Loucy (cell line): ENCODE measurements at regions not wholly inside any gene's neighbourhood (a gene's known extent, or its start where the extent isn't known, plus 50 kb on each side); places are given as distances from the start of the nearest gene placed in this dataset.

ENCODE experiments used
- H2AFZ ChIP-seq: fragments of 200-600 bp; sonication (generic); 2 replicates; pipeline ENCODE4 v1.6.0; 2016; ENCODE audit warnings: antibody characterized with exemption, mild to moderate bottlenecking, low read length, moderate library complexity
- H3F3A ChIP-seq: fragments of 200-600 bp; 2 replicates; pipeline ENCODE4 v1.6.0; 2016; ENCODE audit warnings: antibody characterized with exemption, low read depth, mild to moderate bottlenecking
- H3K27me3 ChIP-seq: fragments of 200-600 bp; sonication (generic); 2 replicates; pipeline ENCODE4 v1.6.1; 2014; ENCODE audit warnings: low read length, mild to moderate bottlenecking; ENCODE audit not compliant: insufficient read depth, poor library complexity, severe bottlenecking
- H3K36me3 ChIP-seq: fragments of 200-600 bp; sonication (generic); 2 replicates; pipeline ENCODE4 v1.6.1; 2016; ENCODE audit warnings: low read length; ENCODE audit not compliant: insufficient read depth
- H3K4me1 ChIP-seq: fragments of 200-600 bp; sonication (generic); 2 replicates; pipeline ENCODE4 v1.5.1; 2014; ENCODE audit warnings: low read length, mild to moderate bottlenecking; ENCODE audit not compliant: insufficient read depth, poor library complexity, severe bottlenecking
- H3K4me2 ChIP-seq: fragments of 200-600 bp; sonication (generic); 2 replicates; pipeline ENCODE4 v1.6.0; 2014; ENCODE audit warnings: antibody characterized with exemption, low read length, low read depth, mild to moderate bottlenecking; ENCODE audit not compliant: poor library complexity, severe bottlenecking
- H3K4me3 ChIP-seq: fragments of 200-600 bp; sonication (generic); 2 replicates; pipeline ENCODE4 v1.5.1; 2014; ENCODE audit warnings: low read length, mild to moderate bottlenecking, mixed read lengths; ENCODE audit not compliant: poor library complexity, severe bottlenecking
- H3K79me2 ChIP-seq: fragments of 200-600 bp; sonication (generic); 2 replicates; pipeline ENCODE4 v1.6.1; 2014; ENCODE audit warnings: low read length; ENCODE audit not compliant: insufficient read depth
- H3K9ac ChIP-seq: fragments of 200-600 bp; sonication (generic); 2 replicates; pipeline ENCODE4 v1.6.0; 2014; ENCODE audit warnings: mild to moderate bottlenecking, low read depth, low read length, moderate library complexity; ENCODE audit not compliant: poor library complexity, severe bottlenecking
- H3K9me2 ChIP-seq: fragments of 200-600 bp; sonication (generic); replicated peaks from 2 replicates; pipeline ENCODE4 v1.6.1; 2016; ENCODE audit warnings: low read depth, low read length, mixed read lengths
- H3K9me3 ChIP-seq: fragments of 200-600 bp; sonication (generic); 2 replicates; pipeline ENCODE4 v1.6.1; 2014; ENCODE audit warnings: mild to moderate bottlenecking, antibody characterized with exemption, low read length, low read depth; ENCODE audit not compliant: insufficient read depth
- H4K20me1 ChIP-seq: fragments of 200-600 bp; sonication (generic); 2 replicates; pipeline ENCODE4 v1.6.0; 2014; ENCODE audit warnings: antibody characterized with exemption, low read length, mild to moderate bottlenecking; ENCODE audit not compliant: insufficient read depth, poor library complexity, severe bottlenecking
- CTCF ChIP-seq: fragments of 200-600 bp; sonication (generic); conservative IDR thresholded peaks from 2 replicates; pipeline ENCODE4 v1.5.1; 2014; ENCODE audit warnings: mild to moderate bottlenecking, antibody characterized with exemption, low read length
- EZH2phosphoT487 ChIP-seq: fragments of 200-600 bp; IDR thresholded peaks from 2 replicates; pipeline ENCODE4 v1.6.1; 2018; ENCODE audit warnings: antibody characterized with exemption, mild to moderate bottlenecking, moderate library complexity, borderline replicate concordance

- no peak overlapping the region for H2AFZ ChIP-seq
- H3K36me3 ChIP-seq: no peaks in the 10 kb centered on the region
- no peaks in the 10 kb centered on the region for H3F3A ChIP-seq
- TF ChIP-seq CTCF (no peak), EZH2phosphoT487 (no peak)
- H3K27me3 ChIP-seq: no peaks in the 10 kb centered on the region
- H3K4me1 ChIP-seq: no peaks in the 10 kb centered on the region
- H3K4me3 ChIP-seq: no peak overlapping the region
- H3K79me2 ChIP-seq: no peaks in the 10 kb centered on the region
- no peaks in the 10 kb centered on the region for H4K20me1 ChIP-seq
- no peaks in the 10 kb centered on the region for H3K9me3 ChIP-seq
- no peaks in the 10 kb centered on the region for H3K9me2 ChIP-seq
- H3K9ac ChIP-seq: no peak overlapping the region
- no peak overlapping the region for H3K4me2 ChIP-seq
Observed at GRCh38 chr2:157122776-157123175, 134.7 kb upstream of the GALNT5 start.

GRCh38 chr2:157124731-157125130 is 132.8 kb upstream of the GALNT5 start:
- H2AFZ ChIP-seq: no peak overlapping the region
- no peaks in the 10 kb centered on the region for H3K4me1 ChIP-seq
- H3K4me3 ChIP-seq: no peak overlapping the region
- H4K20me1 ChIP-seq: no peaks in the 10 kb centered on the region
- H3F3A ChIP-seq: no peaks in the 10 kb centered on the region
- H3K36me3 ChIP-seq: no peaks in the 10 kb centered on the region
- no peaks in the 10 kb centered on the region for H3K27me3 ChIP-seq
- no peaks in the 10 kb centered on the region for H3K9me2 ChIP-seq
- no peaks in the 10 kb centered on the region for H3K9me3 ChIP-seq
- no peak for TF ChIP-seq CTCF
- TF ChIP-seq EZH2phosphoT487: no peak
- H3K4me2 ChIP-seq: no peak overlapping the region
- no peak overlapping the region for H3K9ac ChIP-seq
- H3K79me2 ChIP-seq: no peaks in the 10 kb centered on the region

GRCh38 chr2:157125685-157126084 is 131.8 kb upstream of the GALNT5 start:
- H3K4me3 ChIP-seq: no peak overlapping the region
- H3K4me2 ChIP-seq: no peak overlapping the region
- H3K9ac ChIP-seq: no peak overlapping the region
- H2AFZ ChIP-seq: no peak overlapping the region
- no peaks in the 10 kb centered on the region for H3K79me2 ChIP-seq
- H3K27me3 ChIP-seq: no peaks in the 10 kb centered on the region
- no peaks in the 10 kb centered on the region for H4K20me1 ChIP-seq
- no peaks in the 10 kb centered on the region for H3K4me1 ChIP-seq
- no peak for TF ChIP-seq EZH2phosphoT487
- no peak for TF ChIP-seq CTCF
- no peaks in the 10 kb centered on the region for H3K9me2 ChIP-seq
- H3K36me3 ChIP-seq: no peaks in the 10 kb centered on the region
- no peaks in the 10 kb centered on the region for H3K9me3 ChIP-seq
- no peaks in the 10 kb centered on the region for H3F3A ChIP-seq
